WTC11 (cell line): ENCODE measurements at regions not wholly inside any gene's neighbourhood (a gene's known extent, or its start where the extent isn't known, plus 50 kb on each side); places are given as distances from the start of the nearest gene placed in this dataset.
"Not testable (repeated sequence)": the region's sequence is repeated elsewhere in the genome, so short reads cannot be mapped to it uniquely, and the experiment has no call there.

Source experiments
- ATAC-seq: fragments of 200-7000 bp; cut with Tn5 transposase; 2 replicates; pipeline ENCODE4 v1.10.0; 2021; ENCODE audit warnings: mild to moderate bottlenecking, moderate library complexity
- CTCF ChIA-PET: fragments of 300-600 bp; sonication (Branson Sonifier 250); formaldehyde crosslinking; loops from one replicate; lab custom pipeline; 2021; ENCODE audit warnings: antibody characterized with exemption; lab: Charles Lee
- POLR2A ChIA-PET: fragments of 350-600 bp; sonication (Branson Sonifier 250); formaldehyde crosslinking; loops from one replicate; lab custom pipeline; 2021; ENCODE audit warnings: antibody characterized with exemption; lab: Charles Lee
- DNase-seq: peaks from one replicate; pipeline ENCODE4 v3.0.0; 2021; ENCODE audit warnings: low spot score
- H3K27ac Mint-ChIP-seq: 2 replicates; pipeline ENCODE4 v1.8.0; 2021; ENCODE audit warnings: mixed read lengths
- H3K27me3 Mint-ChIP-seq: 2 replicates; pipeline ENCODE4 v1.8.0; 2021; ENCODE audit warnings: low read depth, mild to moderate bottlenecking, moderate library complexity, mixed read lengths
- H3K36me3 Mint-ChIP-seq: 2 replicates; pipeline ENCODE4 v1.8.0; 2021; ENCODE audit warnings: mixed read lengths
- H3K4me1 Mint-ChIP-seq: 2 replicates; pipeline ENCODE4 v1.8.0; 2022; ENCODE audit warnings: mixed read lengths
- H3K4me3 Mint-ChIP-seq: 2 replicates; pipeline ENCODE4 v1.8.0; 2021; ENCODE audit warnings: mild to moderate bottlenecking, moderate library complexity, mixed read lengths
- H3K9me3 Mint-ChIP-seq: 2 replicates; pipeline ENCODE4 v1.8.0; 2021; ENCODE audit warnings: mixed read lengths
- ATF3 ChIP-seq: sonication (generic); formaldehyde crosslinking; conservative IDR thresholded peaks from 2 replicates; pipeline ENCODE4 v1.8.1; 2022; ENCODE audit warnings: mild to moderate bottlenecking, missing genetic modification reagents
- EMX1 ChIP-seq: fragments of 250-450 bp; sonication (Bioruptor Pico); IDR thresholded peaks from 2 replicates; pipeline ENCODE4 v1.8.0; 2021; ENCODE audit warnings: mild to moderate bottlenecking
- ESRRA ChIP-seq: sonication (generic); formaldehyde crosslinking; IDR thresholded peaks from 2 replicates; pipeline ENCODE4 v1.8.1; 2022; ENCODE audit warnings: mild to moderate bottlenecking, missing genetic modification reagents, borderline replicate concordance
- MXD4 ChIP-seq: fragments of 250-450 bp; sonication (Bioruptor Pico); IDR thresholded peaks from 2 replicates; pipeline ENCODE4 v1.8.0; 2021; ENCODE audit warnings: mild to moderate bottlenecking, moderate library complexity, borderline replicate concordance
- PREB ChIP-seq: sonication (generic); formaldehyde crosslinking; IDR thresholded peaks from 2 replicates; pipeline ENCODE4 v1.8.1; 2022; ENCODE audit warnings: mild to moderate bottlenecking, missing genetic modification reagents, moderate library complexity, borderline replicate concordance
- RELA ChIP-seq: sonication (generic); formaldehyde crosslinking; IDR thresholded peaks from 2 replicates; pipeline ENCODE4 v1.8.1; 2022; ENCODE audit warnings: missing genetic modification reagents, mild to moderate bottlenecking, borderline replicate concordance
- USF2 ChIP-seq: sonication (generic); formaldehyde crosslinking; IDR thresholded peaks from 2 replicates; pipeline ENCODE4 v1.8.1; 2023; ENCODE audit warnings: mild to moderate bottlenecking, missing genetic modification reagents, moderate library complexity
- ZBTB21 ChIP-seq: sonication (generic); formaldehyde crosslinking; IDR thresholded peaks from 2 replicates; pipeline ENCODE4 v1.8.1; 2023; ENCODE audit warnings: mild to moderate bottlenecking, missing genetic modification reagents, borderline replicate concordance
- ZNF121 ChIP-seq: sonication (generic); formaldehyde crosslinking; IDR thresholded peaks from 2 replicates; pipeline ENCODE4 v1.8.0; 2023; ENCODE audit warnings: missing genetic modification reagents
- ZNF219 ChIP-seq: sonication (generic); formaldehyde crosslinking; IDR thresholded peaks from 2 replicates; pipeline ENCODE4 v1.8.0; 2023; ENCODE audit warnings: missing genetic modification reagents, mild to moderate bottlenecking, borderline replicate concordance
- ZNF263 ChIP-seq: sonication (generic); formaldehyde crosslinking; IDR thresholded peaks from 2 replicates; pipeline ENCODE4 v1.8.1; 2022; ENCODE audit warnings: low read depth, mild to moderate bottlenecking, moderate library complexity, missing genetic modification reagents
- ZNF416 ChIP-seq: fragments of 250-450 bp; sonication (Bioruptor Pico); IDR thresholded peaks from 2 replicates; pipeline ENCODE4 v1.9.0; 2021; ENCODE audit warnings: mild to moderate bottlenecking, inconsistent platforms
- ZNF425 ChIP-seq: fragments of 250-450 bp; sonication (Bioruptor Pico); conservative IDR thresholded peaks from 2 replicates; pipeline ENCODE4 v1.9.0; 2021; ENCODE audit warnings: mild to moderate bottlenecking
- TF ChIP-seq, protein P1 (sequence below): fragments of 250-450 bp; sonication (Bioruptor Pico); IDR thresholded peaks from 2 replicates; pipeline ENCODE4 v1.9.0; 2021; ENCODE audit warnings: moderate library complexity, mild to moderate bottlenecking, inconsistent platforms, borderline replicate concordance
- TF ChIP-seq, protein P2 (sequence below): fragments of 250-450 bp; sonication (Bioruptor Pico); IDR thresholded peaks from 2 replicates; pipeline ENCODE4 v1.9.0; 2021; ENCODE audit warnings: mild to moderate bottlenecking
- TF ChIP-seq, protein P3 (sequence below): sonication (generic); formaldehyde crosslinking; IDR thresholded peaks from 2 replicates; pipeline ENCODE4 v1.8.1; 2022; ENCODE audit warnings: mild to moderate bottlenecking, moderate library complexity, missing genetic modification reagents

- TF ChIP-seq USF2 (CRISPR knock-in tag) = no peak
- TF ChIP-seq RELA (CRISPR knock-in tag) = no peak
- TF ChIP-seq, protein P1, sequence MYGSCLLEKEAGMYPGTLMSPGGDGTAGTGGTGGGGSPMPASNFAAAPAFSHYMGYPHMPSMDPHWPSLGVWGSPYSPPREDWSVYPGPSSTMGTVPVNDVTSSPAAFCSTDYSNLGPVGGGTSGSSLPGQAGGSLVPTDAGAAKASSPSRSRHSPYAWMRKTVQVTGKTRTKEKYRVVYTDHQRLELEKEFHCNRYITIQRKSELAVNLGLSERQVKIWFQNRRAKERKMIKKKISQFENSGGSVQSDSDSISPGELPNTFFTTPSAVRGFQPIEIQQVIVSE (CRISPR knock-in tag) = no peak
- TF ChIP-seq MXD4 (CRISPR knock-in tag) = no peak
- TF ChIP-seq ZNF263 = no peak
- no peak for TF ChIP-seq PREB (CRISPR knock-in tag)
- no peak for TF ChIP-seq ATF3 (CRISPR knock-in tag)
Observed at GRCh38 chr4:103422467-103423219, 224.5 kb upstream of the CENPE start (continued).

DNA sequence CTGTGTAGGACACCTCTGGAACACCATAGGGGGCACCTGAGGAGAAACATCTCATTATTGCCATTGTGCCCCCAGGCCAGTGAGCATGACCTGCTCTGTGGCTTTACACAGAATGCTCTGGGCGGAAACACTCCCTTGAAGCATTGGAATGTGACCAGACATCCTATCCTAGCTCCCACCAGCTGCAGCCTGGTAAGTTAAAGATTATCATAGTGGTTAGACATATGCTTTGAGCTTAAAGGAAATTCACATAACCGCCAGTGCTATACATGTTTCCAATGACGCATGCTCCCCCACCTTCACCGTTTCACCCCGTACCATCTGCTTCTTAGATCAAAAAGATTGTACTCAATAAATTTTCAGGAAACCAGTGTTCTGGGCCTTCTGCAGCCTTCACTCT lies 217.7 kb upstream of the CENPE start:
- Mint-ChIP-seq H3K9me3 (peaks cover 53% of the 10 kb centered on the region), H3K27ac (no peak overlapping the region), H3K4me3 (no peak overlapping the region), H3K27me3 (no peaks in the 10 kb centered on the region; the same call in 1 of the 2 replicates), H3K4me1 (peaks cover 36% of the 10 kb centered on the region), H3K36me3 (peaks cover 48% of the 10 kb centered on the region)
- CTCF ChIA-PET = no interaction called here
- TF ChIP-seq ATF3 (CRISPR knock-in tag) (no peak), ZNF425 (no peak)
- DNase-seq (no peak), ATAC-seq (no peak)
- POLR2A ChIA-PET = no interaction called here

GRCh38 chr4:103412646-103413045 lies 214.5 kb upstream of the CENPE start:
- Mint-ChIP-seq H3K9me3 (peaks cover 25% of the 10 kb centered on the region), H3K4me1 (peaks cover 20% of the 10 kb centered on the region), H3K36me3 (peaks cover 21% of the 10 kb centered on the region), H3K27ac (peak overlapping the region; percentile 18; the same call in 1 of the 2 replicates)
- ATAC-seq, CTCF ChIA-PET, H3K27me3 Mint-ChIP-seq, POLR2A ChIA-PET, H3K4me3 Mint-ChIP-seq, DNase-seq: not testable (repeated sequence)

GRCh38 chr4:103410386-103410785 lies 212.2 kb upstream of the CENPE start:
- H3K4me1 Mint-ChIP-seq = peaks cover 23% of the 10 kb centered on the region
- no peak overlapping the region for H3K27ac Mint-ChIP-seq
- ATAC-seq = no peak
- no peaks in the 10 kb centered on the region; the same call in none of the 2 replicates for H3K27me3 Mint-ChIP-seq
- ChIA-PET CTCF (no interaction called here), POLR2A (no interaction called here)
- H3K9me3 Mint-ChIP-seq = peaks cover 5% of the 10 kb centered on the region
- no peak for DNase-seq
- H3K36me3 Mint-ChIP-seq = peaks cover 2% of the 10 kb centered on the region; the same call in 1 of the 2 replicates
- H3K4me3 Mint-ChIP-seq = no peak overlapping the region
- TF ChIP-seq ZBTB21 (no peak), ZNF416 (CRISPR knock-in tag) (no peak), ZNF219 (CRISPR knock-in tag) (no peak), ESRRA (CRISPR knock-in tag) (no peak), EMX1 (no peak), ZNF425 (no peak), ZNF121 (CRISPR knock-in tag) (no peak)
- TF ChIP-seq, protein P2, sequence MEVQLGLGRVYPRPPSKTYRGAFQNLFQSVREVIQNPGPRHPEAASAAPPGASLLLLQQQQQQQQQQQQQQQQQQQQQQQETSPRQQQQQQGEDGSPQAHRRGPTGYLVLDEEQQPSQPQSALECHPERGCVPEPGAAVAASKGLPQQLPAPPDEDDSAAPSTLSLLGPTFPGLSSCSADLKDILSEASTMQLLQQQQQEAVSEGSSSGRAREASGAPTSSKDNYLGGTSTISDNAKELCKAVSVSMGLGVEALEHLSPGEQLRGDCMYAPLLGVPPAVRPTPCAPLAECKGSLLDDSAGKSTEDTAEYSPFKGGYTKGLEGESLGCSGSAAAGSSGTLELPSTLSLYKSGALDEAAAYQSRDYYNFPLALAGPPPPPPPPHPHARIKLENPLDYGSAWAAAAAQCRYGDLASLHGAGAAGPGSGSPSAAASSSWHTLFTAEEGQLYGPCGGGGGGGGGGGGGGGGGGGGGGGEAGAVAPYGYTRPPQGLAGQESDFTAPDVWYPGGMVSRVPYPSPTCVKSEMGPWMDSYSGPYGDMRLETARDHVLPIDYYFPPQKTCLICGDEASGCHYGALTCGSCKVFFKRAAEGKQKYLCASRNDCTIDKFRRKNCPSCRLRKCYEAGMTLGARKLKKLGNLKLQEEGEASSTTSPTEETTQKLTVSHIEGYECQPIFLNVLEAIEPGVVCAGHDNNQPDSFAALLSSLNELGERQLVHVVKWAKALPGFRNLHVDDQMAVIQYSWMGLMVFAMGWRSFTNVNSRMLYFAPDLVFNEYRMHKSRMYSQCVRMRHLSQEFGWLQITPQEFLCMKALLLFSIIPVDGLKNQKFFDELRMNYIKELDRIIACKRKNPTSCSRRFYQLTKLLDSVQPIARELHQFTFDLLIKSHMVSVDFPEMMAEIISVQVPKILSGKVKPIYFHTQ (CRISPR knock-in tag) = no peak
- TF ChIP-seq, protein P3, sequence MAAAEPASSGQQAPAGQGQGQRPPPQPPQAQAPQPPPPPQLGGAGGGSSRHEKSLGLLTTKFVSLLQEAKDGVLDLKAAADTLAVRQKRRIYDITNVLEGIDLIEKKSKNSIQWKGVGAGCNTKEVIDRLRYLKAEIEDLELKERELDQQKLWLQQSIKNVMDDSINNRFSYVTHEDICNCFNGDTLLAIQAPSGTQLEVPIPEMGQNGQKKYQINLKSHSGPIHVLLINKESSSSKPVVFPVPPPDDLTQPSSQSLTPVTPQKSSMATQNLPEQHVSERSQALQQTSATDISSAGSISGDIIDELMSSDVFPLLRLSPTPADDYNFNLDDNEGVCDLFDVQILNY (CRISPR knock-in tag) = no peak
